GM21723 (cell line): ENCODE measurements at regions not wholly inside any gene's neighbourhood (a gene's known extent, or its start where the extent isn't known, plus 50 kb on each side); places are given as distances from the start of the nearest gene placed in this dataset.

Experiments
- ATAC-seq: cut with Tn5 transposase; IDR thresholded peaks from one replicate; pipeline ENCODE4 v1.9.1; 2021; ENCODE audit warnings: mild to moderate bottlenecking, moderate library complexity; ENCODE audit not compliant: unreplicated experiment

DNA sequence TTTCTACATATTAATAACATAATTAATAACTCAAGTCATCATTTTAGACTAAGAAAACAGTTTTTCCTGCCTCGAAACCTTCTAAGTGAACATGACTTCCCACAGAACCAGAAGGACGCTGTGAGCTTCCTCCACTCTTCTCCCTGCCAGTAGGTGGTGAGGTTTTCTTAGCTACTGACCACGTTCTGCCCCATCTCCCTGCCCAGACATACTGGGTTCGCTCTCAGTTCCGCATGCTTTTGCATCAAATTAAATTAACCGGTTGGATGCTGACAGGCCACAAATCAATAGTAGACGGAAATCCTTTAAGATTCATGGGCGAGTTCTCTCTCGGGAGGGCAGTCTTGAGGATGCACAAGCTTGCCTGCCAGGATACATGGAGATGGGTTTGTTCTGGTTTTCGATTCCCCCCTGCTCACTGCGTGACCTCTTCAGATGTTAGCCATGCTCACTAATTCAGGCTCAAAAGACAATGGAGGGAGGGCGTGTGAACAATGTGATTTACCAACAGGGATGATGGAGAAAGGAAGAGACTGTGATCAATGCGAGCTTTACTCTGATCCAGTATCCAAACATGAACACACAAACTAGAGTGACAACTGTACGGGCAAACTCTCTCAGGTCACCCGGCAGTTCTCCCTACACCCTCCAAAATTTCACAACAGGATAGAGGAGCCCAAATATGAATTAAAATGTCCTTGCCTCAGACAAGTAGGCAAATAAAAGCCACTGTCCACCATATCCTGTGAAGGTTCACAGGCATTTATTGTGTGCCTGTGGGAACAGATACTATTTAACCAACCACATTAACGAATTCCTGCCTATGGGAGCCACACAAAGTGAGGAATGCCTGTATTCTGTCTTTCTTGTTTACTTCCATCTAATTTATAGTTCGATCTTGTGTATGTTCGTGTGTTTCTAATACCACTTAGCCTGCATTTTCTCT, 375.7 kb downstream of the EIPR1 start:
- ATAC-seq: no peak

DNA sequence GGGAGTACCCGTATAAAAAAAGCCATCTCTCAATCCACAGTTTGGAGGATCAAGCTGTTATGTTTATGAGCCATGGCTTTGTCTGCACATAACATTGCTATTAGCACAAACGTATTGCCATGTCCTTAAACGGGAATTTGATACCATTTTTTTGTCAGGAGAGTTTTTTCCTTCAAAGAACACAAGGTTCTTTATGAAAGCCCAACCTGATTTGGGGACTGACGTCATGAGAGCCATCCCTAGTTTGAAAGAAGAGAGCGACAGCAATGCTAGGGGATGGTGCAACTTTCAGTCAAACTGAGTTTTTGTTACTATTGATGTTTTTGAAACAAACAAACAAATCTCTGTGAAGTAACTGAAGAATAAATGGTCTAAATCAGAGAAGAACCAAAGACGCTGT, 376.6 kb downstream of the EIPR1 start:
- no peak for ATAC-seq

DNA sequence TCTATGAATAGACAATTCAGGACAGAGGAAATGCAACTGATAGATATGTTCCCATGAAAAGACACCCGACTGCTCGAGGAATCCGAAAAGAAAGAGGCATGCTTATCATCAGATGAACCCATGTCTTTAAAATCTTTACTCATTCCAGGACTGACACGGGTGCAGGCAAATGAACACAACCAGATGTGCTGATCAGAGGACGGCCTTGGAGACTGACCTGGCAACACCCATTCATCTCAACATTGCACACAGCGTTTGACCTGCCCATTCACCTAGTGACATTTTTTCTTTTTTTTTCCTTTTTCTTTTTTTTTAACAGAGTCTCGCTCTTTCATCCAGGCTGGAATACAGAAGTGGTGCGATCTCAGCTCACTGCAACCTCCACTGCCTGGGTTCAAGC, 377.5 kb downstream of the EIPR1 start:
- ATAC-seq: no peak

DNA sequence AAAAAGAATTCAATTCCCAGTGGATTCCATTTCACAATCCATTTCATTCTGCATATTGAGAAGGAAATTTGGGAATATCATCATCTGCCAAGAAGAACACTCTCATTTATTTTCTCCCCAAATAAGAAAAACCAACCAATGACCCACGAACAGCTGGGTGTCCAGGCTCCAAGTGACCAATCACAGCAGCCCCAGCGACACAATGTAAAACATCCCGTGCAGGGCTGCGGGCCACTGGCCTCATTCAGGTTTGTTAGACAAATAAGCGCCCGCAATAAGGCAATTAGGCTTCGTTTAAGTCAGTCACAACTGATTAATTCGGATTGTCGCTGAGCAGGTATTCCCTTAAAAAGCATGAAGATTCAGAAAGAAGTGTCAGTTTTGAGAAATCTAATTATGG, 378.6 kb downstream of the EIPR1 start:
- no peak for ATAC-seq

DNA sequence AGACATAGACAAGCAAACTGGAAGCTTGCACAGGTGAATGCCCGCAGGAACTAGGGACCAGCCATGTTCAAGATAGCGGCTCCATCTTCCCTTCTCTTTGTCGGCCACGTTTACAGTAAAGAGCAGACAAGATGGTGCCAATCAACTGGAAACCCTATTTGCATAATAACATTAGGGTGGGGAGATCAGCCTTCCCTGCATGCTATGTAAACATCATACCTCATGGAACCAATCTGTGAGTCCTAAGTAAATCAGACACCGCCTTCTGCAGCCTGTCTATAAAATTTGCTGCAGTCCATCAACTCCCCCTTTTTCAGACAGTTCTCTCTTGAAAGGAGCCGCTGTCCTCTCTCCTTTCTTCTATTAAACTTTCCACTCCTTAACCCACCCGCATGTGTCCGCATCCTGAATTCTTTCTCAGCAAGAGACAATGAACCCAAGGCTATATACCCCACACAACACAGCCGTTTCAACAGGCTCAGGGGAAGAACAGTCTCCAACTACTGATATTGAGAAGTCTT, 384.4 kb downstream of the EIPR1 start:
- ATAC-seq: no peak

DNA sequence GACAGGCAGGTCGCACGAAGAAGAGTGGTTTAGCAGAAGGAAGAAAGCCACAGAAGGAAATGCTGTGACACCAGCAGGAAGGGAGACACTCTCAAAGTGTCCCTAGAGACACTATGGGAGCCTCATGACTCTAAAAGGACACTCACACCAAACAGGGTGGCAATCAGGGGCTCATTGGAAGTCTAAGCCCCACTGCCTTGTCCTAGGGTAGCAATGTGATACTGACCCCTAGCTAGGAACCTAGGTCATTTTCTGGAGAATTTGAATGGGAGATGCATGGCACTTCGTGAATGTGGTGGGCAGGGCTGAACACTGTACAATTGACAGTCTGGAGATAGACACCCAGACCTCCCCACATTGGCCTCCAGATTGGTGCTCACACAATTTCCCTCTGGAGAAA, 385.0 kb downstream of the EIPR1 start:
- no peak for ATAC-seq

DNA sequence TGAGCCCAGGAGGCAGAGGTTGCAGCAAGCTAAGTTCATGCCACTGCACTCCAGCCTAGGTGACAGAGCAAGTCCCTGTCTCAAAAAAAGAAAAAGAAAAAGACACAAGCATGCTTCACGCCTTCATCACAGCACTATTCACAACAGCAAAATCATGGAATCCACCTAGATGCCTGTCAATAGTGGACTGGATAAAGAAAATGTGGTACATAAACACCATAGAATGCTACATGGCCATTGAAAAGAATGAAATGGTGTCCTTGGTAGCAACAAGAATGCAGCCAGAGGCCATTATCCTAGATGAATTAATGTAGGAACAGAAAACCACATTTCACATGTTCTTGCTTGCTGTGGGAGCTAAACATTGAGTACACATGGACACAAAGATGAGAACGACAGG, 392.6 kb downstream of the EIPR1 start:
- no peak for ATAC-seq

DNA sequence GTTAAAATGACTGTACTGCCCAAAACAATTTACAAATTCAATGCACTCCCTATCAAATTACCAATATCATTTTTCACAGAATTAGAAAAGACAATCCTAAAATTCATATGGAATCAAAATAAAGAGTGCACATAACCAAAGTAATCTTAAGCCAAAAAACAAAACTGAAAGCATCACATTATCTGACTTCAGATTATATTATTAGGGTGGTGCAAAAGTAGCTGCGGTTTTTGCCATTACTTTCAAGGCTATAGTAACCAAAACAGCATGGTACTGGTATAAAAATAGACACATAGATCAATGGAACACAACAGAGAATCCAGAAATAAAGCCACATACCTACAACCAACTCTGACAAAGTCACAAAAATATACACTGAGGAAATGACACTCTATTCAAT, 396.6 kb downstream of the EIPR1 start:
- no peak for ATAC-seq

DNA sequence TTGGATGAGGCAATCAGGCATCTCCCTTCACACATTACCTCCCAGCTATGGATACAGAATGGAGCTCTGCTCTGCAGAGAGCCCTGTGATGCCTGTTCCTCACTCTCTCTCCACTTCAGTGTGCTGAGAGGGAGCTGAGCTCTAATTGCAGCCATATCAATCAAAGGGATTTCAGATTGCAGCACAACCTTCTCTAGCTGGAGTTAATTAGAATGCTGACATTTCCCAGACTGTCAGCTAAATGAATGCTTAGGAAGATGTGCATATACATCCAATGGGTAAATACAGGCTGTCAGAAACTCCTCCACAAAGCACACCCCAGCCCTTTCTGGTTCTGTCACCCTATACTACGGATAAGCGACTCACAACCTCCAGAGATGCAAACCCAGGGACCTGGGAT, 402.6 kb downstream of the EIPR1 start:
- ATAC-seq: no peak

DNA sequence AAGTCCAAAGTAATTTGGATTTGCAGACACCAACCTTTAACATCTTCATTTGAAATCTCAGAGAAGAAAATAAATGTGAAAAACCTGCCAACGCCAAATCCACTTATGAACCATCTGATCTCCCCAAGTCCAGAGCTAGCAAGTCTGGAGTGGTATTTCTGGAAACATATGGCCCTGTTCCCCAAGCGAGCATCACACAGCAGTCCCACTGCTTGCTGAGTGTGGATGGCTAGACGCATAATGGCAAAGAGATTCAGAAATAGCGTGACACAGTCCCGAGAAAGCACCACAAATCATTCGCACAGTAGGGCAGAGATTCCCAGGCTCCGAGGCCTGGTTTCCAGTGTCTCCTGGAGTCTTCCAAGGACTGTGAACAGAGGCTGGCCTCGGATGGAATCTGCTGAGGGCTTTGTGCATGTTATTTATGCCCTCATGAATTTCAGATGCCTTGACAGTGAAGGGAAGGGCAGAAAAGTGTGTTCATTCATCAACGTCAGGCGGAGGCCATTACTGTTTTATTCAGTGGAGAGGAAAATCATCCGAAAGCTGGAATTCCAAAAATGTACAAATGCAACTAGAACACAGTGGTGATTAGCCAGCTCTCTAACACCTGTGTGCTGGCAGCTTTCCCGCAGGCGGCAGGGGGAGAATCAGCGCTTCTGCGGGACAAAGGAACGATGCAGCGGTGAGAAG, 417.0 kb downstream of the EIPR1 start:
- ATAC-seq: no peak

DNA sequence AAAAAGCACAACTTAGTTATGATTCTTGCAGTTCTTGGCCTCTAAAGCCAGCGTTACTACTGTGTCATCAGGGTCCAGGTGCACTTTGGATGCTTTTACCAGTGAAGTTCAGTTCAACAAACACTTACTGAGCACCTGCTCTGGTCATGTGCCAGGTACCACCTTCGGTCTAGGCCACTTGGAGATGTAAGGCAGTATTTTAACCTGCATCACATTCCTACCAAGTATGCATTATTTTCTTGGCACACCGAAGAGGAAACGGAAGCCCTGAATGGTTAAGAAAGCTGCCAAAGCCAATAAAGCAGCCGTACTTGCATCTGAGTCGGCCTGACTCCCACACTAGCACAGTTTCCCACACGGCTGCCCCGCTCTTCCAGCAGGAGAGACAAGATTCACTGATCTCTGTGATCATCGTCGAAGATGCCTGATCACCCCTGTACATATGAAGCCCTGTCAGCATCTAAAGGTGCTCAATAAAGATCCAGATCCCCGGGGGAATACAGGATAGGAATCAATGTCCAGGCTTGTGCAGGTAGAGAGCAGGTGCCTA, 427.1 kb downstream of the EIPR1 start:
- no peak for ATAC-seq

DNA sequence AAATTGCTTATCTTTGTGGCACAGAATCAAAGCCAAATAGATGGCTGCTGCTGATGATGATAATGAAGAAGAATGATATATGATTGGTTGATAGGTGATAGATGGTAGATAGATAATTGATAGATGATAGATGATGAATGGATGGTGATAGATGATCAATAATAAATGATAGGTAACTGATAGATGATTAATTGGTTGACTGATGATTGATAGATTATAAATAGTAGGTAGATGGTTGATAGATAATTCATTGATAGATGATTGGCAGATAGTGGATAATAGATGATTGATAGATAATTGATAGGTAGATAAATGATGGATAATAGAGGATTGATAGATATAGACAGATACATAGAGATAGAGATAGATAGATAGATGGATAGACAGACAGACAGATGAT, 430.2 kb downstream of the EIPR1 start:
- ATAC-seq: no peak

DNA sequence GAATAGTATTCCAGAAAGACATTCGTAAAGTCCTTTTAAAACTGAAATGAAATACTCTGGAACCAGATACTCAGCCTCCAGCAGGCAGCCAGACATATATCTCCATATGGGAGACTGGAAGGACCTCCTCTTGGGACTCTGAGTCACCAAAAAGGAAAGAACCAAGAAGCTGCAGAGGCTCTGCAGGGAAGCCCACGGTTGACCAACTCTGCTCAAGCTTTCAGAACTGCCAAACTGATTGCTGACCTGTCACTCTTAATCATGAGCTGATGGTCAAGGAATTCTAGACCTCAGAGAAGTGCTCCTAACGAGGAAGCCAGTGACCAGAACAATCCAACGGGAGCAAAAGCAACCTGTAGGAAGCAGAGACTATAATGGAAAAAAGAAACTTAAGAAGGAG, 434.7 kb downstream of the EIPR1 start:
- no peak for ATAC-seq

DNA sequence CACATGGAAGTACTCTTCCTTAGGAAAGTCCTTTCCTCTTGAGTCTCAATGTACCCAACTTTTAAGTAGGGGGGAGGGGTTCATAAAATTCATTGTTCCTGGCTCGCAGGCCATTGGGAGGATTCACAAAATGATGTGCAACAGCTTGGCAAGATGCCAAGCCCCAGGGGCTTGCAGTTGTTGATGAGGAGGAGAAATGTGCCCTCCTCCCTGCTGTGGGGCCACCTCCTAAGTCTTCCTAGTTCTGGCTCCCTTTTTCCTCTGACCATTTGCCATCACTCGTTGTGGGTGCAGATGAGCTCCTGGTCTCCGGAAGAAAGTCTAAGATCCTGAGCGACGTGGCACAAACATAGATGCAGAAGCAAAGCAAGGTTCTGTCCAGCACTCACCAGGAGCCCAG, 435.4 kb downstream of the EIPR1 start:
- no peak for ATAC-seq

DNA sequence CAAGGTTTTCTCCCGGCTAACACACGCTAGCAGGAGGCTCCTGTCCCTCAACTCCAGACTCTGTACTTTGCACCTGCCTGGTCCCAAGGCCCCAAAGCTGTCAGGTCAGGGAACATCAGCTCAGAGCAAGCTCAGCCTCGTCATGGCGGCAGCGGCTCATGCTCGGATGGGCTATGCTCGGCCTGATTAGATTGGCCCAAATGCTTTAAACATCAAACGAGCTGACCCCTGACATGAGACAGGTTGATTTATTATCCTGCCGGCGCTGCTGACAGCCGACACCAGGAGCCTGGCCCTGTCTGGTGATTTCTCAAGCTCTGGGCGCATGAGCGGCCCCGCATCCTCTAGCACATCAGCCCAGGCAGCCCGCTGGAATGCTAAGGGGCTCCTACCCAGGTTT, 436.4 kb downstream of the EIPR1 start:
- ATAC-seq: no peak

DNA sequence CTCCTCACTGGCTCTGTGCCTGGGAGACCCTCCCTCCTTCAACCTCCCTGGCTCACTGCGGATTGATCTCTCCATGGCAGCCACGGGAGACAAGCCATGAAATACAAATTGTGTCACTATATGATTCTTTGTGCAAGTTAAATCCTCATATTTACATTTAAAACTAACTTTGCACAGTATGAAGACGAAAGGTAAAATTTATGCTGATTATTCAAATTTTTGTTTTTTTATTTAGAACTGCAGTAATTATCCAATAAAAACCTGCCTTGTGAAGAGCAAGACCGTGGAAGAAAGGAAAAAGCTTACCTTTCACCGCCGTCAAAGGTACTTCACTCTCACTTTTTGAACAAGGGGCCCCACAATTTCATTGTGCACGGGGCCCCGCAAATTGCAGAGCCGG, 436.9 kb downstream of the EIPR1 start:
- ATAC-seq: no peak

DNA sequence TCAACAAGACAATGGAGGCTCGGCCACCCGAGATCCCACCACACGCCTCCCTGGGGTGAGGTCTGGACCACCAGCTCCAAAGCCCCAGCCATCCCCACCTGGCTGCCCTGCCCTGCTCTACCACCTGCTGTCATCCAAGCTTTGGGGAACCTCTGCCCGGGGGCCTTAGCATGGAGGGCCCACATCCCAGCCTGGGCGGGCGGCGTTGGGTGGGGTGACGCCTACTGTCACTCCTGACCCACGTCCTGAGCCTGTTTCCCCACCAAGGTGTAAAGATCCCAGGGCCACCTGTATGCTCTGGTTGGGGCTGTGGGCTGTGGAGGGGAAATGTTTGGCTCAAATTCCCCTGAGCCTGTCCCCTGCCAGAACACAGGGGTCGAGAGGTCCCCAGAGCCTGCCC, 437.6 kb downstream of the EIPR1 start:
- ATAC-seq: no peak

DNA sequence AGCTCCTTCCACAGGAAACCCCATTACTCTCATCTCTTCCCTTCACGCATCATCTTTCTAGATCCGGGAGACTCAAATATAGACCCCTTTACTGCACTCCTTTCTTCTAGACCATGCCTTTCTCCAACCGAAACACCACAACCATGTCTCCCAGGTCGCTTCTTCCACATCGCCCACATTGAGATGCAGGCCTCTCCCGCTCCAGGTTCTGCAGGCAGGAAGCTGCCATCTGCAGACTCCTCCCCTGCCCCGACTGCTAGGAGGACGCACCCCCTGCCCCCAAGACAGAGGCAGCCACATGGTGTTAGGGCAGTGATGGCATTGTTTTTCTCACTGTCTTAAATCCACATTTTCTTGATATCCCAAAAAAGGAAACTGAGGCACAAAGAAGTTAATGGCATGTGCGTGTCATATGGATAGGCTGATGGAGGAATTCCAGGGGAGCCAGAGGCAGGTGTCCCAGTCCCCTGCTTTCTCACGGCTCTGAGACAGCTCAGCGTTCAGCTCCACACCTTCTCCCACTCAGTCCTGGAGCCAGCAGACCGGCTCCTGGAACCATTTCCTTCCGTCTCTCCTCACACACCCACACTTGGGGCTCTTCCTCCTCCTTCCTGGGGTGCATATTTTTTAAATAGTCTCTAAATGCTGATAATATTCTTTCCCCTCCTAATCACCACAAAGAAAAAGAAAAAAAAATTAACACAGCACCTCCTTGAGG, 438.4 kb downstream of the EIPR1 start:
- ATAC-seq: no peak

DNA sequence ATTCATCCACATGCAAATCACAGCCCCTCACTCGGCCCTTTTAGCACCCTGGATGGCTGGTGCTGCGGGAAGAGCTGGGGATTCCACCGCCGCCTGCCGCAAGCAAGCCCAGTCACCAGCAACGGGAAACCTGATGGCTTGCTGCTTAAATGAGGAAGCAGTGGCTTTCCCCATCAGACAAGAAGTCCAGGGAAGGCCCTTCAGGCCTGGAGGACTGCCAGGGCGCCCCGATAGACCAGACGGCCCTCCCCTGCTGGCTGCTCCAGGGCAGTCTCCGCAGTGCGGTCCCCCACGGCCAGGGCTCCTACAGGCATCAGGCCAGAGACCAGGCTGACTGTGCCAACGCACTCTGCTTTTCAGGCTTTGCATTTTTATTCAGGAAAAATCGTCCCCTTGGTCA, 439.1 kb downstream of the EIPR1 start:
- no peak for ATAC-seq

DNA sequence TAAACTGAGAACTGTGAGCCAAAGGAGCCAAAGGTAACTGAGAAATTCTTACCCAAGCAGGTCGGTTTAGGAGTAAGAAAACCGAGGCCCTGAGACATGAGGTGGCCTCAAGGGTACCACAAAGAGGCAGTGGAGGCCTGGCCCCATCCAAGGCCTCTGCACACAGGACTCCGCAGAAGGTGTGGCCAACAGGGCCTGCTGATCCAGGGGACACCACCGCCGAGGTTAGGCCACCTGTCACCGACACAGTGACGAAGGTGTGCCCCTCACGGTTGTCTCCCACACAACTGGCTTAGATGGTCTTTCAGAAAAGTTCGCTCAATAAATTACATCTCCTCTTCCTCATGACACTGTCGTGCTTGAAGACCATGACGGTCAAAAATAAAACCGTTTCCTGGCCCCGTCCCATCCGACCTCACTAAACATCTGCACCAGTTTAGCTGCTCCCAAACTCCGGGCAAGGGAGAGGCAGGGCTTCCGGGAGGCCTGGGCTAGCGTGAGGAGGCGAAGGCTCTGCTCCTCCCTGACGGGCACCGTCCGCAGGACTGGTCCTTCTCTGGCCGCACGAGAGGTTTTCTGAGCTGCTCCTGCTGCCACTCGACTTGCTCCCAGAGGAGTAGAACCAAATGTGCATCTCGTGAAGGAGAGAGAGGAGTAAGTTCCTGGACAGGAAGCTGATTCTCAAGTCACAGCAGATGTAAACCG, 442.0 kb downstream of the EIPR1 start:
- ATAC-seq: no peak

DNA sequence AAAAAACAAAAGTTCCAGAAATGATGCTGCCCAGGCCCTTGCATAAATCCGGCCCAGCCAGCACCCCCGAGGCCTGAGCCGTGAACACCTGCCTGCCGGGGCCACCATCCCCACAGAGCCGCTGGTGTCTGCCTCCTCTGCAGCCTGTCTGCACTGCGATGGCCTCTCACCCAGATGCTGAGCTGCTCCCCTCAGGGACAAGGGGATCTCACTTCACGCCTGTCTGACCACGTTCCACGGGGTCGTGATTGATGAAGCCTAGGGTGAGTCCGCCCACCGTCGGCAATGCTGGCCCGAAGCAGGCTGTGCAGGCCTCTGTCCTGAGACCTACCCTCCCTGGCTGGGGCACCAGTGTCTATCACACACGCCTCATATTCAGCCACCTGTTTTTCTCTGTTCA, 444.2 kb downstream of the EIPR1 start:
- ATAC-seq: no peak
